ENCODE measurements at regions not wholly inside any gene's neighbourhood (a gene's known extent, or its start where the extent isn't known, plus 50 kb on each side); places are given as distances from the start of the nearest gene placed in this dataset.

DNA sequence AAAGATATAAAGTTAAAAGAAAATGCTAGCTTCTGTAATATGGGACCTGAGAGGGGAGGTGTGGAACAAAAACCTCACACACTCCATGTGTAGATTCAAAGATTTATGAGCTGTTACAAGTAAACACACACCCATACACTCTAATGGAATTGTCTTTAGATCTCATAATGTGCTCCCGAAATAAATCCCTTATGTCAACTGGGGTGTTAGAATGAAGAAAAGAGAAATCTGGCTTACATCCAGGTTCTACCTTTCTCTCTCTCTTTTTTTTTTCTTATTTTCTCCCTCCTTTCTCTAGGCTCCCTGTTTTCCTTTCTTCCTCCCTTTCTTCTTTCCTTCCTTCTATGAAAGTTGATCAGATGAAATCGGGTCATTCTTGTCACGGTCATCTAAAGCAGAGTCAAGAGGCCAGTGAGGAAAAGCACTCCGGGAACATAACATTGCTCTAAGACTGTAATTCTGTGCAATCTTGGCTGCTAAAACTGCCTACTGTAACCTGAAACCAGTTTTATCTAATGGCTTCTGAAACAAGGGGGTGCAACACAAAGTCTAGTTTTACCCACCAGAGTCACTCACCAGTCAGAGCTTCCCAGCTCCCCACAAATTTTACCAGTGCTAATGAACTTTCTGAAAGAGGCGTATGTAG lies 68.3 kb upstream of the BTBD3 start:
- WGBS, 2 donors: 66 to 73% methylated on average over 5 of the region's 5 CpGs
- Histone ChIP-seq H3K27ac (no peak overlapping the region), H3K27me3 (no peaks in the 10 kb centered on the region), H3K36me3 (no peaks in the 10 kb centered on the region), H3K9me3 (no peaks in the 10 kb centered on the region), H3K4me1 (peaks cover 0 to 26% (median 7%) of the 10 kb centered on the region in 3 donors), H3K4me3 (no peak overlapping the region)
- no peak for DNase-seq
- no peak for TF ChIP-seq CTCF (IDR thresholded peaks at IDR 0.05)
- no peak for TF ChIP-seq POLR2A (IDR thresholded peaks at IDR 0.05)
- intact Hi-C loops (cut with DNase I): no loop called here

DNA sequence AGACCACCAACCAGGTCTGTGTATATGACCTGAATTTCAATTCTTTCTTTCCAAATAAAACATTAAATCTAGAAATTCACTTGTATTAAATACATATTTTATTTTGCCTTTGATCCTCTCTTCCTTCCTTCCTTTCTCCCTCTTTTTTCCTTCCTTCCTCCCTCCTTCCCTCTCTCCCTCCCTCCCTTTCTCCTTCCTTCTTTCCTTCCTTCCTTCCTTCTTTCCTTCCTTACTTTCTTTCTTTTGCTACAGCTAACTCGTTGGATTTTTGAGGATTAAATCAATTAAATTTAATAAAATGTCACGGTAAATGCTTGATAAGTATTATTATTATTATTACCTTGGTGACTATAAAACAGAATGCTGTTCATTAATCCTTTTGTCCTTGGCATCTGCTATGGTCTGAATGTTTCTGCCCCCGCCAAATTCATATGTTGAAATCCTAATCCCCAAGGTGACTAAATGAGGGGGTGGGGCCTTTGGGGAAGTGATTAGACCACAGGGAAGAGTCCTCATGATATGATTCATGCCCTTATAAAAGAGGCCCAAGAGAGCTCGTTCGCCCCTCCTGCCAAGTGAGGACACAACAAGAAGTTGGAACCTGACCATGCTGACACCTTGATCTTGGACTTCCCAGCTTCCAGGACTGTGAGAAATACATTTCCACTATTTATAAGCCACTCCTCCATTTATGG lies 67.6 kb upstream of the BTBD3 start:
- no peaks in the 10 kb centered on the region for H3K36me3 ChIP-seq
- no peak overlapping the region for H3K4me3 ChIP-seq
- intact Hi-C loops (cut with DNase I): no loop called here
- H3K27me3 ChIP-seq: no peaks in the 10 kb centered on the region
- no peak overlapping the region for H3K27ac ChIP-seq
- H3K9me3 ChIP-seq: no peaks in the 10 kb centered on the region
- peaks cover 0 to 26% (median 7%) of the 10 kb centered on the region in 3 donors for H3K4me1 ChIP-seq
- 38 to 60% methylated on average over 5 of the region's 5 CpGs for WGBS, 2 donors
- no peak for TF ChIP-seq CTCF (IDR thresholded peaks at IDR 0.05)
- TF ChIP-seq POLR2A (IDR thresholded peaks at IDR 0.05): no peak
- DNase-seq: no peak

- H3K27me3 ChIP-seq: no peaks in the 10 kb centered on the region
- H3K9me3 ChIP-seq: no peaks in the 10 kb centered on the region
- DNase-seq: no peak
- peaks cover 0 to 26% (median 7%) of the 10 kb centered on the region in 3 donors for H3K4me1 ChIP-seq
- intact Hi-C loops (cut with DNase I): no loop called here
- TF ChIP-seq POLR2A (IDR thresholded peaks at IDR 0.05) (no peak), CTCF (IDR thresholded peaks at IDR 0.05) (no peak)
- no peaks in the 10 kb centered on the region for H3K36me3 ChIP-seq
- no peak overlapping the region for H3K4me3 ChIP-seq
- no peak overlapping the region for H3K27ac ChIP-seq
- WGBS, 2 donors: 16 to 20% methylated on average over 4 of the region's 4 CpGs
Measured at GRCh38 chr20:11850901-11851300, 66.8 kb upstream of the BTBD3 start.

DNA sequence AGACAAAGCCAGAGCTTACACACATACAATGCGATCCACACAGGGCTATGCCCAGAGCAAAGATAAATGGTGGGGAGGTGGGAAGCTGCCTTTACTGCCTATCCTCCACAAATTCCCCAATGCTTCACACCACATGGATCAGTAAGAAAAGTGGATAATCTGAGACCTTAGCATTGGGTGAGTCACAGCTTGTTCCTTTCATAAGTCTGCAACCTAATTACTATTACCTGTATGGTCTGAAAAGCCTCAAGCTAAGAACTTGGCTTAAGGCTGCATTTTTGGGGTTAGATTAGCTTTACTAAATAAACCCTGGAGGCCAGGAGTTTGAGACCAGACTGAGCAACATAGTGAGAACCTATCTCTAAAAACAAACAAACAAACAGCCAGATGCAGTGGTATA lies 66.0 kb upstream of the BTBD3 start:
- Histone ChIP-seq H3K36me3 (no peaks in the 10 kb centered on the region), H3K27me3 (no peaks in the 10 kb centered on the region), H3K4me1 (peaks cover 0 to 26% (median 7%) of the 10 kb centered on the region in 3 donors), H3K9me3 (no peaks in the 10 kb centered on the region), H3K4me3 (no peak overlapping the region), H3K27ac (no peak overlapping the region)
- intact Hi-C loops (cut with DNase I): no loop called here
- DNase-seq: no peak
- TF ChIP-seq POLR2A (IDR thresholded peaks at IDR 0.05) (no peak), CTCF (IDR thresholded peaks at IDR 0.05) (no peak)
- WGBS, 2 donors: 54 to 83% methylated on average over 1 of the region's 1 CpG

GRCh38 chr20:11852189-11852588 lies 65.5 kb upstream of the BTBD3 start:
- Histone ChIP-seq H3K27me3 (no peaks in the 10 kb centered on the region), H3K36me3 (no peaks in the 10 kb centered on the region), H3K4me1 (peaks cover 0 to 26% (median 7%) of the 10 kb centered on the region in 3 donors), H3K4me3 (no peak overlapping the region), H3K27ac (no peak overlapping the region), H3K9me3 (no peaks in the 10 kb centered on the region)
- TF ChIP-seq POLR2A (IDR thresholded peaks at IDR 0.05) (no peak), CTCF (IDR thresholded peaks at IDR 0.05) (no peak)
- no peak for DNase-seq
- WGBS, 2 donors: 66 to 100% methylated on average over 2 of the region's 2 CpGs
- intact Hi-C loops (cut with DNase I): no loop called here
